OCI-LY3 (cell line): ENCODE measurements at regions not wholly inside any gene's neighbourhood (a gene's known extent, or its start where the extent isn't known, plus 50 kb on each side); places are given as distances from the start of the nearest gene placed in this dataset.

Source experiments
- H2AFZ ChIP-seq: fragments of 200-600, 300-600 bp; shearing (Covaris generic); 2 replicates; pipeline ENCODE4 v1.6.0; 2014; ENCODE audit warnings: antibody characterized with exemption, low read depth, low read length
- H3K27ac ChIP-seq: fragments of 200-600, 300-600 bp; sonication (generic); 2 replicates; pipeline ENCODE4 v1.5.1; 2014; ENCODE audit warnings: mild to moderate bottlenecking, low read length, moderate library complexity, mixed read lengths
- H3K27me3 ChIP-seq: fragments of 200-600, 300-600 bp; sonication (generic); 2 replicates; pipeline ENCODE4 v1.6.1; 2014; ENCODE audit warnings: low read depth, low read length, mixed read lengths
- H3K36me3 ChIP-seq: fragments of 200-600, 300-600 bp; sonication (generic); replicated peaks from 2 replicates; pipeline ENCODE3; 2014; ENCODE audit warnings: low read depth, low read length, mixed read lengths
- H3K4me1 ChIP-seq: fragments of 300-600, 200-600 bp; sonication (generic); 2 replicates; pipeline ENCODE4 v1.6.1; 2014; ENCODE audit warnings: low read length, mixed read lengths
- H3K4me2 ChIP-seq: fragments of 200-600, 300-600 bp; sonication (generic); 2 replicates; pipeline ENCODE4 v1.6.1; 2014; ENCODE audit warnings: low read length, mixed read lengths
- H3K4me3 ChIP-seq: fragments of 300-600, 200-600 bp; sonication (generic); 2 replicates; pipeline ENCODE4 v1.5.1; 2014; ENCODE audit warnings: antibody characterized with exemption, mild to moderate bottlenecking, low read length, moderate library complexity
- H3K79me2 ChIP-seq: fragments of 300-600, 200-600 bp; shearing (Covaris generic); 2 replicates; pipeline ENCODE4 v1.6.1; 2014; ENCODE audit warnings: mild to moderate bottlenecking, low read length, mixed read lengths
- H3K9ac ChIP-seq: fragments of 300-600, 200-600 bp; shearing (Covaris generic); 2 replicates; pipeline ENCODE4 v1.6.0; 2014; ENCODE audit warnings: mild to moderate bottlenecking, low read length, moderate library complexity
- H3K9me3 ChIP-seq: fragments of 200-600, 300-600 bp; shearing (Covaris generic); 2 replicates; pipeline ENCODE4 v1.6.1; 2014; ENCODE audit warnings: low read length, mixed read lengths; ENCODE audit not compliant: insufficient read depth
- H4K20me1 ChIP-seq: fragments of 200-600, 300-600 bp; sonication (generic); 2 replicates; pipeline ENCODE4 v1.6.1; 2016; ENCODE audit warnings: low read length, mixed read lengths; ENCODE audit not compliant: insufficient read depth
- CTCF ChIP-seq: fragments of 200-600, 300-600 bp; sonication (generic); IDR thresholded peaks from 2 replicates; pipeline ENCODE4 v1.5.1; 2014; ENCODE audit warnings: antibody characterized with exemption, low read length, low read depth
- EZH2phosphoT487 ChIP-seq: fragments of 200-600 bp; shearing (Covaris generic); IDR thresholded peaks from 2 replicates; pipeline ENCODE4 v1.6.1; 2018; ENCODE audit warnings: antibody characterized with exemption, mixed run types, low read depth

GRCh38 chr7:109003742-109004141 lies 434.1 kb downstream of the DNAJB9 start:
- Histone ChIP-seq H3K9ac (no peak overlapping the region), H3K4me1 (no peaks in the 10 kb centered on the region), H2AFZ (no peak overlapping the region), H3K9me3 (no peaks in the 10 kb centered on the region), H4K20me1 (no peaks in the 10 kb centered on the region), H3K4me3 (no peak overlapping the region), H3K27ac (no peak overlapping the region), H3K79me2 (no peaks in the 10 kb centered on the region), H3K4me2 (no peak overlapping the region), H3K36me3 (no peaks in the 10 kb centered on the region), H3K27me3 (no peaks in the 10 kb centered on the region)
- TF ChIP-seq CTCF (no peak), EZH2phosphoT487 (no peak)

DNA sequence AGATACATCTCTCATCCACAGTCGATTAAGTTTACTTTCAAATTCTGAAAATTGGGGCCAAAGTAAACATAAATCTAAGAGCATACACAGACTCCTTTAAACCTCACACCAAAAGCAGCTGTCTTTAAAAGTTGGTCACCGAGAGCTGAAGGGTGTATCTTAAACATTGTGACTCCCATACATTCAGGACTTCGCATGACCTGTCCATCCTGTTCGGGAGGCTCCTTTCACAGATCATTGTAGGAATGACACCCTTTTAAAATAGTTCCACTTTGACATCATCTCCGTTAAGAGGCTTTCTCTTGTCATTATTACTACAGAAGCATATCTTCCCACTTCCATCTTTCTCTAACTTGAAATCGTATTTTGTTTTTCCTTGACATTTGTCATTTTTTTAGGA lies 440.0 kb downstream of the DNAJB9 start:
- H3K4me1 ChIP-seq, result no peaks in the 10 kb centered on the region
- H3K9me3 ChIP-seq, result no peaks in the 10 kb centered on the region
- no peak overlapping the region for H3K9ac ChIP-seq
- no peak overlapping the region for H3K4me3 ChIP-seq
- no peaks in the 10 kb centered on the region for H3K36me3 ChIP-seq
- no peaks in the 10 kb centered on the region for H3K27me3 ChIP-seq
- H4K20me1 ChIP-seq, result no peaks in the 10 kb centered on the region
- no peak overlapping the region for H3K4me2 ChIP-seq
- no peak overlapping the region for H3K27ac ChIP-seq
- no peaks in the 10 kb centered on the region for H3K79me2 ChIP-seq
- TF ChIP-seq CTCF, result no peak
- TF ChIP-seq EZH2phosphoT487, result no peak
- no peak overlapping the region for H2AFZ ChIP-seq

- no peak overlapping the region for H3K9ac ChIP-seq
- no peaks in the 10 kb centered on the region for H3K9me3 ChIP-seq
- no peaks in the 10 kb centered on the region for H3K27me3 ChIP-seq
- H2AFZ ChIP-seq, result no peak overlapping the region
- no peaks in the 10 kb centered on the region for H3K4me1 ChIP-seq
- no peaks in the 10 kb centered on the region for H3K36me3 ChIP-seq
- no peaks in the 10 kb centered on the region for H3K79me2 ChIP-seq
- H3K27ac ChIP-seq, result no peak overlapping the region
- H3K4me2 ChIP-seq, result no peak overlapping the region
- no peaks in the 10 kb centered on the region for H4K20me1 ChIP-seq
- TF ChIP-seq EZH2phosphoT487, result no peak
- no peak for TF ChIP-seq CTCF
- no peak overlapping the region for H3K4me3 ChIP-seq
Measured at GRCh38 chr7:109020251-109020650, 450.6 kb downstream of the DNAJB9 start.

- Histone ChIP-seq H3K9ac (no peak overlapping the region), H3K79me2 (no peaks in the 10 kb centered on the region), H3K4me2 (no peak overlapping the region), H3K27me3 (no peaks in the 10 kb centered on the region), H2AFZ (no peak overlapping the region), H3K27ac (no peak overlapping the region), H3K36me3 (no peaks in the 10 kb centered on the region), H4K20me1 (no peaks in the 10 kb centered on the region), H3K4me1 (no peaks in the 10 kb centered on the region), H3K9me3 (no peaks in the 10 kb centered on the region), H3K4me3 (no peak overlapping the region)
- no peak for TF ChIP-seq EZH2phosphoT487
- no peak for TF ChIP-seq CTCF
Measured at GRCh38 chr7:109021390-109021789, 451.7 kb downstream of the DNAJB9 start.
